NCI-H345 (cell line): ENCODE measurements at regions not wholly inside any gene's neighbourhood (a gene's known extent, or its start where the extent isn't known, plus 50 kb on each side); places are given as distances from the start of the nearest gene placed in this dataset.

ENCODE experiments used
- DNase-seq: peaks from one replicate; lab custom pipeline; 2025; lab: John Stamatoyannopoulos, UW

- no peak for DNase-seq
Observed at GRCh38 chr16:86365513-86366273, 144.6 kb upstream of the FOXF1 start.

- no peak for DNase-seq
Observed at GRCh38 chr16:86366481-86366880, 143.8 kb upstream of the FOXF1 start.

GRCh38 chr16:86367291-86368072 is 142.8 kb upstream of the FOXF1 start:
- no peak for DNase-seq

GRCh38 chr16:86368261-86368660 is 142.1 kb upstream of the FOXF1 start:
- DNase-seq = no peak

GRCh38 chr16:86370062-86370461 is 140.3 kb upstream of the FOXF1 start:
- DNase-seq = no peak

GRCh38 chr16:86371083-86371803 is 139.1 kb upstream of the FOXF1 start:
- DNase-seq = no peak

GRCh38 chr16:86372193-86372592 is 138.1 kb upstream of the FOXF1 start:
- DNase-seq = no peak

GRCh38 chr16:86373276-86373901 is 136.9 kb upstream of the FOXF1 start:
- DNase-seq = no peak

GRCh38 chr16:86374603-86375130 is 135.7 kb upstream of the FOXF1 start:
- no peak for DNase-seq

GRCh38 chr16:86375364-86375763 is 135.0 kb upstream of the FOXF1 start:
- DNase-seq = no peak

- no peak for DNase-seq
Observed at GRCh38 chr16:86375851-86376250, 134.5 kb upstream of the FOXF1 start.

GRCh38 chr16:86376837-86377236 is 133.5 kb upstream of the FOXF1 start:
- no peak for DNase-seq

- DNase-seq = no peak
Observed at GRCh38 chr16:86377251-86378022, 132.9 kb upstream of the FOXF1 start.

- no peak for DNase-seq
Observed at GRCh38 chr16:86378128-86378527, 132.2 kb upstream of the FOXF1 start.

GRCh38 chr16:86378831-86379504 is 131.4 kb upstream of the FOXF1 start:
- DNase-seq = no peak

GRCh38 chr16:86379505-86379846 is 130.9 kb upstream of the FOXF1 start:
- no peak for DNase-seq

- DNase-seq = no peak
Observed at GRCh38 chr16:86380030-86380429, 130.3 kb upstream of the FOXF1 start.

GRCh38 chr16:86381491-86381890 is 128.8 kb upstream of the FOXF1 start:
- no peak for DNase-seq

- no peak for DNase-seq
Observed at GRCh38 chr16:86382067-86382773, 128.1 kb upstream of the FOXF1 start.

GRCh38 chr16:86382774-86383407 is 127.4 kb upstream of the FOXF1 start:
- no peak for DNase-seq
